SU-DHL-6 (cell line): ENCODE measurements at regions not wholly inside any gene's neighbourhood (a gene's known extent, or its start where the extent isn't known, plus 50 kb on each side); places are given as distances from the start of the nearest gene placed in this dataset.

Experiments
- CTCF ChIP-seq: fragments of 200-600 bp; sonication (generic); IDR thresholded peaks from one replicate; pipeline ENCODE4 v1.5.1; 2017; ENCODE audit warnings: antibody characterized with exemption, mild to moderate bottlenecking, low read length, moderate library complexity; ENCODE audit not compliant: insufficient read depth, poor library complexity, severe bottlenecking
- EZH2phosphoT487 ChIP-seq: fragments of 200-600 bp; sonication (generic), shearing (Covaris generic); conservative IDR thresholded peaks from 2 replicates; pipeline ENCODE4 v1.6.1; 2018; ENCODE audit warnings: mild to moderate bottlenecking, antibody characterized with exemption, low read length, moderate library complexity, mixed read lengths

GRCh38 chr7:153331427-153331826 is 571.9 kb downstream of the ACTR3B start:
- TF ChIP-seq CTCF, result no peak
- TF ChIP-seq EZH2phosphoT487, result no peak
